ENCODE measurements at regions not wholly inside any gene's neighbourhood (a gene's known extent, or its start where the extent isn't known, plus 50 kb on each side); places are given as distances from the start of the nearest gene placed in this dataset.

DNA sequence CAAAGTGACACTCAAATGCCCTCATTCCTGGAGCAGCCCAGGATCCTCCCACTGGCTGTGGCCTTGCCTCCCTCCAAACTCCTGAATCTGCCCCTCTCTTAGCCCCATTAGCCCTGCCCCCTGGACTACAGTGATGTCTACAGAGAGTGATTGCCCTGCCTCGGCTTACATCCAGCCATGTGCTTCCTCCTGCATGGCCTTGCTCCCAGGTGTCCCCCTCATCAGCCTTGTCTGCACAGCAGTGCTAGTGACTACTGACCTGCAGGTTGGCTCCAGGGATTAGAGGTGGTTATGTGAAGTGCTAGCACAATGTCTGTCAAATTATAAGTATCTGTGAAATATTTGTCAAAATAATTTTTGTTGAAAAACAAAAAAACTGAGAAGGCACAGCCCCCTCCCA is 259.1 kb upstream of the MYT1L start:
- H2AK5ac ChIP-seq (ENCODE audit: low read depth, low read length): no peak overlapping the region
- H3K18ac ChIP-seq (ENCODE audit: low read depth, low read length): no peak overlapping the region

More for the DNA sequence above, 259.1 kb upstream of the MYT1L start:
- no peak overlapping the region for H2BK120ac ChIP-seq (ENCODE audit: low read depth, low read length)
- no peaks in the 10 kb centered on the region for H3K27me3 ChIP-seq (ENCODE audit: control insufficient read depth, insufficient read depth, low read length)
- no peaks in the 10 kb centered on the region for H3K36me3 ChIP-seq (ENCODE audit: control insufficient read depth, insufficient read depth, low read length)
- H2AFZ ChIP-seq (replicated peaks; ENCODE audit: low read length, poor library complexity): no peak overlapping the region
- no peak overlapping the region for H2AK9ac ChIP-seq (replicated peaks; ENCODE audit: low read depth, low read length, poor library complexity)
- no peaks in the 10 kb centered on the region for H3K79me1 ChIP-seq (ENCODE audit: low read depth in 1 of 2, low read length in 2 of 2)
- BruUV-seq (replicated peaks): no TSS peak
- dilution Hi-C loops (cut with HindIII; ENCODE audit: low sequenced_read_pairs, unreplicated experiment): no loop called here
- no peak overlapping the region for H3K27ac ChIP-seq (ENCODE audit: insufficient read depth, low read length)
- no peak overlapping the region for H2BK15ac ChIP-seq (ENCODE audit: low read depth, low read length)
- ChIA-PET POLR2A (ENCODE audit: unreplicated experiment) (no interaction called here), CTCF (no interaction called here)
- no peak overlapping the region for H4K8ac ChIP-seq (ENCODE audit: low read depth in 2 of 2, low read length in 2 of 2)
- no peak overlapping the region for H3K4me3 ChIP-seq (ENCODE audit: insufficient read depth, low read depth, low read length)
- H3K4ac ChIP-seq (ENCODE audit: low read depth, low read length): no peak overlapping the region
- no peak overlapping the region for H3K23ac ChIP-seq (ENCODE audit: low read depth, low read length)
- no peaks in the 10 kb centered on the region for H4K20me1 ChIP-seq (ENCODE audit: insufficient read depth, low read length)
- no peak overlapping the region for H3K4me2 ChIP-seq (ENCODE audit: low read depth, low read length)
- H4K91ac ChIP-seq (ENCODE audit: insufficient read depth, low read depth, low read length): no peak overlapping the region
- intact Hi-C loops (cut with micrococcal nuclease): no loop called here
- no peak overlapping the region for H3K56ac ChIP-seq (ENCODE audit: extremely low read depth, insufficient read depth, low read length)
- DNase-seq: no peak
- peaks cover 21% of the 10 kb centered on the region for H3K9me3 ChIP-seq (ENCODE audit: control insufficient read depth, insufficient read depth, low read length)
- TF ChIP-seq SMC3 (IDR thresholded peaks at IDR 0.05; ENCODE audit: low read depth, low read length) (no peak), MXI1 (IDR thresholded peaks at IDR 0.05; ENCODE audit: borderline replicate concordance, low read depth, low read length) (no peak), POLR2A (IDR thresholded peaks at IDR 0.05; ENCODE audit: low read depth, low read length) (no peak), CEBPB (IDR thresholded peaks at IDR 0.05; ENCODE audit: low read depth, low read length) (no peak)
- no peaks in the 10 kb centered on the region for H3K4me1 ChIP-seq (ENCODE audit: control insufficient read depth, insufficient read depth, low read length)
- H2BK5ac ChIP-seq (ENCODE audit: low read depth, low read length, poor library complexity, severe bottlenecking): no peak overlapping the region
- H4K5ac ChIP-seq (ENCODE audit: low read depth, low read length): no peak overlapping the region
- H3K9me1 ChIP-seq (ENCODE audit: insufficient read depth, low read length): no peaks in the 10 kb centered on the region
- no peak overlapping the region for H2BK20ac ChIP-seq (ENCODE audit: low read depth, low read length)
- no peak overlapping the region for H3K14ac ChIP-seq (replicated peaks; ENCODE audit: low read depth, low read length)
- no peak overlapping the region for H3K9ac ChIP-seq (ENCODE audit: low read depth, low read length)
- ATAC-seq (ENCODE audit: low read depth): no peak
- in situ Hi-C loops (cut with MboI; ENCODE audit: low sequenced_read_pairs): no loop called here
- WGBS, 2 experiments (ENCODE audit: extremely low coverage in 2 of 2, insufficient read length in 1 of 2): no CpG with 5 or more reads among the region's 1 CpG
